GM12892 (cell line): ENCODE measurements at regions not wholly inside any gene's neighbourhood (a gene's known extent, or its start where the extent isn't known, plus 50 kb on each side); places are given as distances from the start of the nearest gene placed in this dataset.

Experiments
- POLR2A ChIP-seq: IDR thresholded peaks from 2 replicates; pipeline ENCODE4 v1.6.1; 2011; ENCODE audit warnings: low read depth, low read length, control low read depth
- POLR2AphosphoS5 ChIP-seq: IDR thresholded peaks from 2 replicates; pipeline ENCODE4 v1.6.1; 2011; ENCODE audit warnings: low read depth, low read length, control low read depth
- TAF1 ChIP-seq: IDR thresholded peaks from 2 replicates; pipeline ENCODE4 v1.6.1; 2011; ENCODE audit warnings: low read depth, mild to moderate bottlenecking, control low read depth, low read length, borderline replicate concordance

- TF ChIP-seq POLR2A: no peak
- no peak for TF ChIP-seq POLR2AphosphoS5
- no peak for TF ChIP-seq TAF1
Measured at GRCh38 chr1:232398823-232399222, 231.1 kb downstream of the SIPA1L2 start.
